Nephron progenitor cell (in vitro differentiated cells): ENCODE measurements at regions not wholly inside any gene's neighbourhood (a gene's known extent, or its start where the extent isn't known, plus 50 kb on each side); places are given as distances from the start of the nearest gene placed in this dataset.

ENCODE experiments used
- DNase-seq: peaks from one replicate; pipeline ENCODE4 v3.0.0; 2021
- H3K27ac Mint-ChIP-seq: 2 replicates; pipeline ENCODE4 v1.8.0; 2021; ENCODE audit warnings: mild to moderate bottlenecking, moderate library complexity, mixed read lengths
- H3K27me3 Mint-ChIP-seq: 2 replicates; pipeline ENCODE4 v1.8.0; 2021; ENCODE audit warnings: mild to moderate bottlenecking, low read depth, mixed read lengths; ENCODE audit not compliant: poor library complexity
- H3K36me3 Mint-ChIP-seq: 2 replicates; pipeline ENCODE4 v1.8.0; 2021; ENCODE audit warnings: low read depth, mixed read lengths
- H3K4me1 Mint-ChIP-seq: 2 replicates; pipeline ENCODE4 v1.8.0; 2021; ENCODE audit warnings: mixed read lengths
- H3K4me3 Mint-ChIP-seq: 2 replicates; pipeline ENCODE4 v1.8.0; 2021; ENCODE audit warnings: mild to moderate bottlenecking, moderate library complexity, mixed read lengths
- H3K9me3 Mint-ChIP-seq: 2 replicates; pipeline ENCODE4 v1.8.0; 2021; ENCODE audit warnings: mild to moderate bottlenecking, moderate library complexity, mixed read lengths
- TF ChIP-seq, protein P1 (sequence below): fragments of 200-600 bp; sonication (generic); IDR thresholded peaks from 2 replicates; pipeline ENCODE4 v1.5.0; 2021; ENCODE audit warnings: antibody characterized with exemption

DNA sequence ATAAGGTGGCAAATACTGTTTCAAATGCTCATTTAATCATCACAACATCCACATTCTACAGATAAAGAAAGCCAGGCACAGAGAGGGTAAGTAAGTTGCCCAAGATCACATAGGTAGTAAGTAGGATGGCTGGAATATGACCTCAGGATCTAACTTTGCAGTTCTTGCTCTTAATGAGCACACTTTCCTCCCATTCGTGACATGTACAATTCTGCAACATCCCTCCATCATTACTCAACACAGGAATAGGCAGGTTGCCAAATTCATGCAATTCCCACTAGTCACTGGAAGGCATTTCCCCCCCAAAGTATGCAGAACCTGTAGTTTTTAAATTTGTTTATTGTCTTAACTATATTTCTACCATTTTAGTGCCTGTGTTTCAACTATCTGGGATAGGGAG is 109.2 kb downstream of the OLFM4 start:
- no peaks in the 10 kb centered on the region for H3K9me3 Mint-ChIP-seq
- no peaks in the 10 kb centered on the region for H3K4me1 Mint-ChIP-seq
- no peak for DNase-seq
- TF ChIP-seq, protein P1, sequence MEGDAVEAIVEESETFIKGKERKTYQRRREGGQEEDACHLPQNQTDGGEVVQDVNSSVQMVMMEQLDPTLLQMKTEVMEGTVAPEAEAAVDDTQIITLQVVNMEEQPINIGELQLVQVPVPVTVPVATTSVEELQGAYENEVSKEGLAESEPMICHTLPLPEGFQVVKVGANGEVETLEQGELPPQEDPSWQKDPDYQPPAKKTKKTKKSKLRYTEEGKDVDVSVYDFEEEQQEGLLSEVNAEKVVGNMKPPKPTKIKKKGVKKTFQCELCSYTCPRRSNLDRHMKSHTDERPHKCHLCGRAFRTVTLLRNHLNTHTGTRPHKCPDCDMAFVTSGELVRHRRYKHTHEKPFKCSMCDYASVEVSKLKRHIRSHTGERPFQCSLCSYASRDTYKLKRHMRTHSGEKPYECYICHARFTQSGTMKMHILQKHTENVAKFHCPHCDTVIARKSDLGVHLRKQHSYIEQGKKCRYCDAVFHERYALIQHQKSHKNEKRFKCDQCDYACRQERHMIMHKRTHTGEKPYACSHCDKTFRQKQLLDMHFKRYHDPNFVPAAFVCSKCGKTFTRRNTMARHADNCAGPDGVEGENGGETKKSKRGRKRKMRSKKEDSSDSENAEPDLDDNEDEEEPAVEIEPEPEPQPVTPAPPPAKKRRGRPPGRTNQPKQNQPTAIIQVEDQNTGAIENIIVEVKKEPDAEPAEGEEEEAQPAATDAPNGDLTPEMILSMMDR: no peak
- no peaks in the 10 kb centered on the region for H3K27me3 Mint-ChIP-seq
- no peak overlapping the region for H3K4me3 Mint-ChIP-seq
- no peaks in the 10 kb centered on the region for H3K36me3 Mint-ChIP-seq
- H3K27ac Mint-ChIP-seq: no peak overlapping the region

DNA sequence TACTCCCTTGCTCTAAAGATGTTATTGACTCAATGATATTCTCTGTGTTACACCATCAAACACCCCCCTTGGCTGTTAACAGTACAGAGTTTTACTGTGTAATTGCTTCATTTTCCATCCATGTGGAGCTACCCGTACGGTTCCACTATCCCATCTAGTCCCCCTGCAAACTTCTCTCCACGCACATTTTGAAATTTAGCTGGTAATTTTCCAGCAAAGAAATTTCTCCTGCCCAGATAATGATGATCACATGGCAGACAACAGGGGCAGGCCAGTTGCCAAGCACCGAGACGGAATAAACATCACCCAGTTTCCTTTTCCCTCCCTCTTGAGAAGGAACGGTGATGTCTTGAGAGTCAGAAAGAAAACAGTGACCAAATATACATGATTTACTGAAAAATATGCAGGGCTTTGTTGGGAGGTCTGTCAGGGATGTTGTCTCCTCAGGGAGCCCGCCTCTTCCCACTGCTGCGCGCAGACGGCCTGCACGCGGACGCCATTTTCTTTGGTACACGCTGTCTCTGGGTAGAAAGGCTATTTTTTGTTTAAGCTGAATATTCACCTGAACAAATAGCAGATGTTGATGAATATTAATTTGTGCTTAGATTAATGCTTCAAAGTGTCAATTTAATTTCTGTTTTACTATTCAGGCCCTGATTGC is 109.9 kb downstream of the OLFM4 start:
- TF ChIP-seq, protein P1: no peak
- Mint-ChIP-seq H3K27me3 (no peaks in the 10 kb centered on the region), H3K9me3 (no peaks in the 10 kb centered on the region), H3K36me3 (no peaks in the 10 kb centered on the region), H3K4me3 (no peak overlapping the region), H3K27ac (no peak overlapping the region), H3K4me1 (no peaks in the 10 kb centered on the region)
- DNase-seq: no peak

DNA sequence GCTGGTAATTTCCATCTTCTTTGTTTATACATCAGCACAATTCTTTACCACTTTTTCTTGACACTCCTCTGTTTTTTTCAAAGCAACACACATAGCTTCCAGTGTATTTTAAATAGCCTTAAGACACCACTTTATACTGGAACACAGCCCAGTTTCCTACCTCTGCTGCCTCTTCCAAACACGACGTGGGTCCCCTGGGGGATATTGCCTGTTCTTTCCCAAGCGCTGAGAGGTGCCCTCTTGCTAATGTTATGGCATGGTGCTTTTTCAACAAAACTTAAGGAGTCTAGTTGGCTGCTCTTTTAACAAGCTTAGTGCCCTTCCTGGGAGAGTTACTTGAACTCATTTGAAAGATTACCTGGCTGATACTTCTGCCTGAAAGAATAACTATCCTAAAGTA is 112.7 kb downstream of the OLFM4 start:
- Mint-ChIP-seq H3K27ac (no peak overlapping the region), H3K27me3 (peaks cover 6% of the 10 kb centered on the region), H3K4me3 (no peak overlapping the region), H3K36me3 (no peaks in the 10 kb centered on the region), H3K9me3 (no peaks in the 10 kb centered on the region), H3K4me1 (peaks cover 13% of the 10 kb centered on the region)
- TF ChIP-seq, protein P1: no peak
- DNase-seq: no peak

DNA sequence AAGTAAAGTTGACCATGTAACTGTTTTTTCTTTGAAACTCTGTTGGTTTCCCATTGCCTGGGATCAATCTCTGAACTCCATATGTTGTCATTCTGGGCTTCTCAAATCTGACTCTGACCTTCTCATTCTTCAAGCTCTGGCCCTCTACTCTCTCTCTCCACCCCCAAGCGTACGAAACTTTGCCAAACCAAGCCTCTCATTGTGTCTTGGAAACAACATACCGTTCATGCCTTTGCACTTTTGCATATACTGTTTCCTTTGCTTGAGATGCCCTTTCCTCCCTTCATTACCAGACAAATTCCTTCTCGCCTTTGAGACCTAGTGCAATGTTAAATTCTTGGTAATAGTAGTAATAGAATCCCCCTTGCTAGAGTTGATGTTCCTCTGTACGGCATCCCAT is 113.7 kb downstream of the OLFM4 start:
- no peak for DNase-seq
- no peak overlapping the region for H3K4me3 Mint-ChIP-seq
- H3K36me3 Mint-ChIP-seq: no peaks in the 10 kb centered on the region
- H3K27ac Mint-ChIP-seq: no peak overlapping the region
- H3K9me3 Mint-ChIP-seq: no peaks in the 10 kb centered on the region
- H3K27me3 Mint-ChIP-seq: peaks cover 6% of the 10 kb centered on the region
- TF ChIP-seq, protein P1: no peak
- peaks cover 13% of the 10 kb centered on the region for H3K4me1 Mint-ChIP-seq

DNA sequence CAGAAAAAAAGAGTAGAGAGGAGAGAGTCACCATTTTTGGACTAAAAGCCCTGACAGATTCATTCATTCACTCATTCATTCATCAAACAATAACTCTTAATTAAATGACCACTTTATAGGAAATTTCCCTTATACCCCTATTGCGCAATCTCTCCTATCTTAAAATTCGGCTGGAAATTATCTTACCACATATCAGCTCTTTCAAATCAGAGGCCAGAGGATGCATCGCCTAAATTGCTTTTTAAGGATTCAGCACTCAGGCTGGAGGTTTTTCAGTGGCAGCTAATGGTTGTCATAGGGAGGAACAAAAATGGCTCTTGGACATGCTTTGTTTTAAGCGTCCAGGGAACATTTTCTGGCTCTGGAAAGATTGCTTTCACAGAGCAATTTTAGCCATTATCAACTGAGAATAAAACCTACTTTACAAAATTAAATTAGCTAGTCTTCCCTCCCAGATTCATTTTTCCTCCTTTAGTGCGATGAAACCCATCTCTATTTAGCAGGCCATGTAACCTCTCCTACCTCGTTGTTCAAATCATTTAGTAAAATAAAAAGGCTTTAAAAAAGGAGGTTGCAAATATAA is 115.2 kb downstream of the OLFM4 start:
- TF ChIP-seq, protein P1: no peak
- H3K27ac Mint-ChIP-seq: no peak overlapping the region
- no peak overlapping the region for H3K4me3 Mint-ChIP-seq
- H3K36me3 Mint-ChIP-seq: no peaks in the 10 kb centered on the region
- H3K9me3 Mint-ChIP-seq: no peaks in the 10 kb centered on the region
- peaks cover 13% of the 10 kb centered on the region for H3K4me1 Mint-ChIP-seq
- no peak for DNase-seq
- H3K27me3 Mint-ChIP-seq: peaks cover 12% of the 10 kb centered on the region

DNA sequence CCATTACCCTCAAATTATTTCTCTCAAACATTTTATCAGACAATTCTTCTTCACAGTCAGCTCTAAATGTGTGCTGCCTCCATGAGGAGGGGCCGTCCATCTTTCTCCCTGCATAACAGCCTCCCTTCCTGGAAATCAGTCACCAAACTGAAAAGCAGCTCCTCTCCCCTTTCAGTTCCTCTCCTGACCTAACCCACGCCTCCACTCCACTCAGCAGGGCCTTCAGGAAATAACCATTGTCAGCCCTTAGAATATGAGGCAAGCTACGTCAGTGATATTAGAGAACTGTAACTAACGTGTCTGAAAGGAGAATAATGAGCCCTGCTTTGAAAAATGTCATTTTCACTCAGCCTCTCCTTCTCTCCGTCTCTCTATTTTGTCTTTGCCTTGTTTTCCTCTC is 116.2 kb downstream of the OLFM4 start:
- peaks cover 13% of the 10 kb centered on the region for H3K4me1 Mint-ChIP-seq
- no peak for DNase-seq
- peaks cover 12% of the 10 kb centered on the region for H3K27me3 Mint-ChIP-seq
- no peaks in the 10 kb centered on the region for H3K9me3 Mint-ChIP-seq
- H3K36me3 Mint-ChIP-seq: no peaks in the 10 kb centered on the region
- no peak overlapping the region for H3K4me3 Mint-ChIP-seq
- TF ChIP-seq, protein P1: no peak
- peak overlapping the region; percentile 71 for H3K27ac Mint-ChIP-seq
